ENCODE measurements at regions not wholly inside any gene's neighbourhood (a gene's known extent, or its start where the extent isn't known, plus 50 kb on each side); places are given as distances from the start of the nearest gene placed in this dataset.

- Mint-ChIP-seq H3K36me3 (ENCODE audit: insufficient read depth in 2 of 2) (no peaks in the 10 kb centered on the region), H3K9me3 (peaks cover 3% of the 10 kb centered on the region in 2 donors), H3K27ac (no peak overlapping the region), H3K27me3 (ENCODE audit: low read depth) (peaks cover 26% of the 10 kb centered on the region), H3K4me3 (no peak overlapping the region), H3K4me1 (ENCODE audit: low read depth) (no peaks in the 10 kb centered on the region)
- DNase-seq (no peak), ATAC-seq (replicated peaks in 1 of 2) (no peak)
Measured at GRCh38 chr1:96989302-96989701, 267.7 kb downstream of the PTBP2 start.

- no peak for ATAC-seq (replicated peaks in 1 of 2)
- H3K4me1 Mint-ChIP-seq (ENCODE audit: low read depth) = no peaks in the 10 kb centered on the region
- H3K27ac Mint-ChIP-seq = no peak overlapping the region
- H3K9me3 Mint-ChIP-seq = peaks cover 3% of the 10 kb centered on the region in 2 donors
- H3K4me3 Mint-ChIP-seq = no peak overlapping the region
- no peak for DNase-seq
- peaks cover 29% of the 10 kb centered on the region for H3K27me3 Mint-ChIP-seq (ENCODE audit: low read depth)
- no peaks in the 10 kb centered on the region for H3K36me3 Mint-ChIP-seq (ENCODE audit: insufficient read depth in 2 of 2)
Measured at GRCh38 chr1:96990136-96990535, 268.6 kb downstream of the PTBP2 start.

- Mint-ChIP-seq H3K36me3 (ENCODE audit: insufficient read depth in 2 of 2) (no peaks in the 10 kb centered on the region), H3K27me3 (ENCODE audit: low read depth) (peaks cover 29% of the 10 kb centered on the region), H3K9me3 (peaks cover 0 to 1% of the 10 kb centered on the region in 2 donors), H3K4me3 (no peak overlapping the region), H3K4me1 (ENCODE audit: low read depth) (no peaks in the 10 kb centered on the region), H3K27ac (no peak overlapping the region)
- DNase-seq = no peak
- no peak for ATAC-seq (replicated peaks in 1 of 2)
Measured at GRCh38 chr1:96991261-96991660, 269.7 kb downstream of the PTBP2 start.

- no peak for DNase-seq
- Mint-ChIP-seq H3K36me3 (ENCODE audit: insufficient read depth in 2 of 2) (no peaks in the 10 kb centered on the region), H3K9me3 (peaks cover 0 to 1% of the 10 kb centered on the region in 2 donors), H3K27me3 (ENCODE audit: low read depth) (peaks cover 33% of the 10 kb centered on the region), H3K4me1 (ENCODE audit: low read depth) (no peaks in the 10 kb centered on the region), H3K27ac (no peak overlapping the region), H3K4me3 (no peak overlapping the region)
- no peak for ATAC-seq (replicated peaks in 1 of 2)
Measured at GRCh38 chr1:96992871-96993270, 271.3 kb downstream of the PTBP2 start.

- Mint-ChIP-seq H3K27ac (no peak overlapping the region), H3K9me3 (peaks cover 0 to 1% of the 10 kb centered on the region in 2 donors), H3K27me3 (ENCODE audit: low read depth) (peaks cover 29% of the 10 kb centered on the region), H3K4me3 (no peak overlapping the region), H3K36me3 (ENCODE audit: insufficient read depth in 2 of 2) (no peaks in the 10 kb centered on the region), H3K4me1 (ENCODE audit: low read depth) (no peaks in the 10 kb centered on the region)
- ATAC-seq (replicated peaks in 1 of 2) (no peak), DNase-seq (no peak)
Measured at GRCh38 chr1:96995351-96995750, 273.8 kb downstream of the PTBP2 start.

- Mint-ChIP-seq H3K4me1 (ENCODE audit: low read depth) (no peaks in the 10 kb centered on the region), H3K36me3 (ENCODE audit: insufficient read depth in 2 of 2) (no peaks in the 10 kb centered on the region), H3K27ac (no peak overlapping the region), H3K27me3 (ENCODE audit: low read depth) (peaks cover 29% of the 10 kb centered on the region), H3K9me3 (peaks cover 0 to 1% of the 10 kb centered on the region in 2 donors), H3K4me3 (no peak overlapping the region)
- ATAC-seq (replicated peaks in 1 of 2) (no peak), DNase-seq (no peak)
Measured at GRCh38 chr1:96996001-96996400, 274.4 kb downstream of the PTBP2 start.

GRCh38 chr1:96997717-96998116 is 276.1 kb downstream of the PTBP2 start:
- DNase-seq (no peak), ATAC-seq (replicated peaks in 1 of 2) (no peak)
- no peak overlapping the region for H3K4me3 Mint-ChIP-seq
- H3K27me3 Mint-ChIP-seq (ENCODE audit: low read depth) = peaks cover 22% of the 10 kb centered on the region
- H3K4me1 Mint-ChIP-seq (ENCODE audit: low read depth) = no peaks in the 10 kb centered on the region
- no peaks in the 10 kb centered on the region for H3K36me3 Mint-ChIP-seq (ENCODE audit: insufficient read depth in 2 of 2)
- H3K27ac Mint-ChIP-seq = no peak overlapping the region
- H3K9me3 Mint-ChIP-seq = no peaks in the 10 kb centered on the region

- ATAC-seq (replicated peaks in 1 of 2) = no peak
- Mint-ChIP-seq H3K4me3 (no peak overlapping the region), H3K4me1 (ENCODE audit: low read depth) (no peaks in the 10 kb centered on the region), H3K27me3 (ENCODE audit: low read depth) (peaks cover 20% of the 10 kb centered on the region), H3K27ac (no peak overlapping the region), H3K36me3 (ENCODE audit: insufficient read depth in 2 of 2) (no peaks in the 10 kb centered on the region), H3K9me3 (no peaks in the 10 kb centered on the region)
- no peak for DNase-seq
Measured at GRCh38 chr1:96998466-96998865, 276.9 kb downstream of the PTBP2 start.

- Mint-ChIP-seq H3K27me3 (ENCODE audit: low read depth) (peaks cover 20% of the 10 kb centered on the region), H3K36me3 (ENCODE audit: insufficient read depth in 2 of 2) (no peaks in the 10 kb centered on the region), H3K4me1 (ENCODE audit: low read depth) (no peaks in the 10 kb centered on the region), H3K9me3 (no peaks in the 10 kb centered on the region), H3K4me3 (no peak overlapping the region), H3K27ac (no peak overlapping the region)
- no peak for ATAC-seq (replicated peaks in 1 of 2)
- no peak for DNase-seq
Measured at GRCh38 chr1:96999191-96999590, 277.6 kb downstream of the PTBP2 start.

- Mint-ChIP-seq H3K27me3 (ENCODE audit: low read depth) (peaks cover 4% of the 10 kb centered on the region), H3K4me3 (no peak overlapping the region), H3K27ac (no peak overlapping the region), H3K4me1 (ENCODE audit: low read depth) (no peaks in the 10 kb centered on the region), H3K9me3 (no peaks in the 10 kb centered on the region), H3K36me3 (ENCODE audit: insufficient read depth in 2 of 2) (no peaks in the 10 kb centered on the region)
- no peak for DNase-seq
- no peak for ATAC-seq (replicated peaks in 1 of 2)
Measured at GRCh38 chr1:97004054-97004453, 282.5 kb downstream of the PTBP2 start.

GRCh38 chr1:97004743-97005142 is 283.2 kb downstream of the PTBP2 start:
- Mint-ChIP-seq H3K4me1 (ENCODE audit: low read depth) (no peaks in the 10 kb centered on the region), H3K27me3 (ENCODE audit: low read depth) (peaks cover 4% of the 10 kb centered on the region), H3K36me3 (ENCODE audit: insufficient read depth in 2 of 2) (no peaks in the 10 kb centered on the region), H3K4me3 (no peak overlapping the region), H3K9me3 (no peaks in the 10 kb centered on the region), H3K27ac (no peak overlapping the region)
- DNase-seq = no peak
- no peak for ATAC-seq (replicated peaks in 1 of 2)

- ATAC-seq (replicated peaks in 1 of 2) = no peak
- Mint-ChIP-seq H3K9me3 (no peaks in the 10 kb centered on the region), H3K4me3 (no peak overlapping the region), H3K36me3 (ENCODE audit: insufficient read depth in 2 of 2) (no peaks in the 10 kb centered on the region), H3K4me1 (ENCODE audit: low read depth) (no peaks in the 10 kb centered on the region), H3K27me3 (ENCODE audit: low read depth) (peaks cover 4% of the 10 kb centered on the region), H3K27ac (no peak overlapping the region)
- DNase-seq = no peak
Measured at GRCh38 chr1:97006044-97006661, 284.6 kb downstream of the PTBP2 start.

GRCh38 chr1:97007840-97008604 is 286.4 kb downstream of the PTBP2 start:
- Mint-ChIP-seq H3K36me3 (ENCODE audit: insufficient read depth in 2 of 2) (no peaks in the 10 kb centered on the region), H3K4me1 (ENCODE audit: low read depth) (no peaks in the 10 kb centered on the region), H3K27me3 (ENCODE audit: low read depth) (peaks cover 4% of the 10 kb centered on the region), H3K4me3 (no peak overlapping the region), H3K9me3 (no peaks in the 10 kb centered on the region), H3K27ac (no peak overlapping the region)
- ATAC-seq (replicated peaks in 1 of 2) = no peak
- no peak for DNase-seq
